ENCODE measurements at regions not wholly inside any gene's neighbourhood (a gene's known extent, or its start where the extent isn't known, plus 50 kb on each side); places are given as distances from the start of the nearest gene placed in this dataset.

GRCh38 chr5:124876566-124876965 lies 130.1 kb upstream of the ZNF608 start:
- no peak for TF ChIP-seq POLR2A (IDR thresholded peaks at IDR 0.05)
- TF ChIP-seq CTCF (IDR thresholded peaks at IDR 0.05 in 4 of 5, conservative IDR thresholded peaks at IDR 0.05 in 1 of 5): no peak

All from gastrocnemius medialis (tissue), 4 donors.